H1 (cell line): ENCODE measurements at regions not wholly inside any gene's neighbourhood (a gene's known extent, or its start where the extent isn't known, plus 50 kb on each side); places are given as distances from the start of the nearest gene placed in this dataset.

ENCODE experiments used
- CTCF ChIA-PET: fragments of 300-600 bp; sonication (Branson Sonifier 250); formaldehyde crosslinking; loops from one replicate; lab custom pipeline; 2021; ENCODE audit not compliant: partially characterized antibody; lab: Charles Lee
- POLR2A ChIA-PET: fragments of 300-600 bp; sonication (Branson Sonifier 250); formaldehyde crosslinking; loops from one replicate; lab custom pipeline; 2021; ENCODE audit warnings: inconsistent platforms; ENCODE audit not compliant: partially characterized antibody; lab: Charles Lee
- DNase-seq, 2 experiments: peaks; one replicate each; pipeline versions ENCODE4 v3.0.0 to v3.0.0-alpha.2; 2010 to 2022; ENCODE audit warnings: low spot score in 2 of 2, low read depth in 1 of 2, mixed read lengths in 1 of 2
- FAIRE-seq: peaks from 2 replicates; lab custom pipeline; 2011; peaks lifted over from hg19 to GRCh38; lab: Jason Lieb, UNC
- H2AFZ ChIP-seq: 2 replicates; pipeline ENCODE4 v1.8.1; 2012; ENCODE audit warnings: low read length, inconsistent platforms
- H2AK5ac ChIP-seq: 2 replicates; pipeline ENCODE4 v1.6.1; 2013; ENCODE audit warnings: low read depth, low read length
- H2BK120ac ChIP-seq: replicated peaks from 2 replicates; pipeline ENCODE3; 2013; ENCODE audit warnings: low read depth, low read length, inconsistent platforms
- H2BK12ac ChIP-seq: 2 replicates; pipeline ENCODE4 v1.6.1; 2013; ENCODE audit warnings: low read depth, low read length
- H2BK15ac ChIP-seq: 2 replicates; pipeline ENCODE4 v1.6.1; 2013; ENCODE audit warnings: low read length
- H2BK20ac ChIP-seq: 2 replicates; pipeline ENCODE4 v1.6.1; 2013; ENCODE audit warnings: low read length
- H2BK5ac ChIP-seq: 2 replicates; pipeline ENCODE4 v1.6.1; 2013; ENCODE audit warnings: low read depth, low read length
- H3K14ac ChIP-seq: 2 replicates; pipeline ENCODE4 v1.6.1; 2013; ENCODE audit warnings: inconsistent platforms; ENCODE audit not compliant: insufficient read length
- H3K18ac ChIP-seq: 2 replicates; pipeline ENCODE4 v1.6.1; 2013; ENCODE audit warnings: low read length; ENCODE audit errors: extremely low read depth
- H3K23ac ChIP-seq: 2 replicates; pipeline ENCODE4 v1.6.1; 2013; ENCODE audit warnings: inconsistent platforms; ENCODE audit not compliant: insufficient read length
- H3K23me2 ChIP-seq: 2 replicates; pipeline ENCODE4 v1.6.1; 2013; ENCODE audit warnings: low read depth, low read length
- H3K27ac ChIP-seq: 2 replicates; pipeline ENCODE4 v1.6.1; 2011; ENCODE audit warnings: low read depth, low read length, inconsistent platforms
- H3K27me3 ChIP-seq, 4 experiments: replicated peaks in 1 of 4; 1 replicate in 1 of 4; 2 replicates in 3 of 4; pipeline versions ENCODE4 v1.6.1 to v1.8.1; 2011 to 2013; ENCODE audit warnings: low read length in 3 of 4, mild to moderate bottlenecking in 3 of 4, inconsistent platforms in 2 of 4, mixed read lengths in 2 of 4, moderate library complexity in 1 of 4; ENCODE audit not compliant: control insufficient read depth in 3 of 4, insufficient read depth in 3 of 4; ENCODE audit errors: extremely low read depth in 1 of 4
- H3K36me3 ChIP-seq, 4 experiments: 2 replicates each; pipeline versions ENCODE4 v1.6.1 to v1.8.1; 2011 to 2013; ENCODE audit warnings: mild to moderate bottlenecking in 4 of 4, low read length in 3 of 4, moderate library complexity in 2 of 4, control low read depth in 1 of 4, inconsistent platforms in 1 of 4; ENCODE audit not compliant: insufficient read depth in 4 of 4, control insufficient read depth in 2 of 4
- H3K4ac ChIP-seq: replicated peaks from 2 replicates; pipeline ENCODE3; 2013; ENCODE audit warnings: low read length, low read depth, mixed read lengths, inconsistent platforms; ENCODE audit not compliant: insufficient read length
- H3K4me1 ChIP-seq, 4 experiments: replicated peaks in 1 of 4; 1 replicate in 1 of 4; 2 replicates in 3 of 4; pipeline versions ENCODE4 v1.6.1 to v1.8.1; 2011 to 2013; ENCODE audit warnings: low read length in 3 of 4, inconsistent platforms in 2 of 4, mixed read lengths in 1 of 4; ENCODE audit not compliant: insufficient read depth in 4 of 4, control insufficient read depth in 3 of 4
- H3K4me2 ChIP-seq, 2 experiments: 2 replicates each; pipeline versions ENCODE4 v1.6.1 to v1.8.1; 2011 to 2013; ENCODE audit warnings: low read depth in 2 of 2, low read length in 2 of 2, control low read depth in 1 of 2, inconsistent platforms in 1 of 2, mild to moderate bottlenecking in 1 of 2; ENCODE audit not compliant: insufficient read depth in 1 of 2
- H3K4me3 ChIP-seq, 4 experiments: fragments of 200-600, 300-600 bp in 1 of 4; sonication (generic), shearing (Covaris generic), sonication (Bioruptor Twin) in 1 of 4; 2 replicates each; pipeline versions ENCODE4 v1.5.1 to v1.8.1; 2011 to 2016; ENCODE audit warnings: low read length in 4 of 4, low read depth in 3 of 4, control low read depth in 2 of 4, inconsistent platforms in 2 of 4, mild to moderate bottlenecking in 2 of 4, mixed read lengths in 1 of 4, moderate library complexity in 1 of 4; ENCODE audit not compliant: insufficient read depth in 2 of 4; ENCODE audit errors: extremely low read depth in 1 of 4
- H3K56ac ChIP-seq: replicated peaks from 2 replicates; pipeline ENCODE3; 2013; ENCODE audit warnings: low read depth, mild to moderate bottlenecking, mixed read lengths, low read length, inconsistent platforms; ENCODE audit not compliant: insufficient read length
- H3K79me1 ChIP-seq: 2 replicates; pipeline ENCODE4 v1.6.1; 2013; ENCODE audit warnings: low read depth, low read length, control low read depth
- H3K79me2 ChIP-seq, 2 experiments: 2 replicates each; pipeline versions ENCODE4 v1.6.1 to v1.8.1; 2012 to 2013; ENCODE audit warnings: low read length in 2 of 2, mild to moderate bottlenecking in 2 of 2, inconsistent platforms in 1 of 2; ENCODE audit not compliant: insufficient read depth in 2 of 2, control insufficient read depth in 1 of 2
- H3K9ac ChIP-seq, 4 experiments: replicated peaks in 1 of 4; 1 replicate in 1 of 4; 2 replicates in 3 of 4; pipeline versions ENCODE4 v1.6.1 to v1.8.1; 2011 to 2013; ENCODE audit warnings: low read depth in 3 of 4, low read length in 3 of 4, control low read depth in 2 of 4, mild to moderate bottlenecking in 2 of 4, moderate library complexity in 2 of 4, inconsistent platforms in 1 of 4; ENCODE audit errors: extremely low read depth in 1 of 4
- H3K9me3 ChIP-seq, 2 experiments: 2 replicates each; pipeline versions ENCODE4 v1.6.1 to v1.8.1; 2012 to 2013; ENCODE audit warnings: mild to moderate bottlenecking in 2 of 2, moderate library complexity in 2 of 2, control low read depth in 1 of 2, inconsistent platforms in 1 of 2, low read depth in 1 of 2, low read length in 1 of 2, mixed read lengths in 1 of 2; ENCODE audit not compliant: insufficient read depth in 2 of 2
- H4K20me1 ChIP-seq, 2 experiments: replicated peaks in 1 of 2; 2 replicates each; pipeline versions ENCODE3 to v1.8.1; 2011 to 2013; ENCODE audit warnings: inconsistent platforms in 2 of 2, low read length in 2 of 2, mild to moderate bottlenecking in 1 of 2; ENCODE audit not compliant: insufficient read depth in 2 of 2, control insufficient read depth in 1 of 2
- H4K5ac ChIP-seq: 2 replicates; pipeline ENCODE4 v1.6.1; 2013; ENCODE audit warnings: low read length, low read depth, mixed read lengths, inconsistent platforms; ENCODE audit not compliant: insufficient read length
- H4K8ac ChIP-seq: 2 replicates; pipeline ENCODE4 v1.8.0; 2013; ENCODE audit warnings: mild to moderate bottlenecking, moderate library complexity, low read length, inconsistent platforms; ENCODE audit not compliant: insufficient read depth; ENCODE audit errors: extremely low read depth
- H4K91ac ChIP-seq: replicated peaks from 2 replicates; pipeline ENCODE3; 2013; ENCODE audit warnings: low read length, mixed read lengths, inconsistent platforms; ENCODE audit not compliant: insufficient read length
- HDAC2 ChIP-seq, 2 experiments: fragments of 300-600 bp in 1 of 2; sonication (generic) in 1 of 2; IDR thresholded peaks; 2 replicates each; pipeline ENCODE4 v1.6.1; 2011 to 2012; ENCODE audit warnings: low read depth in 2 of 2, low read length in 2 of 2, mild to moderate bottlenecking in 2 of 2, moderate library complexity in 2 of 2, borderline replicate concordance in 1 of 2, inconsistent platforms in 1 of 2
- SAP30 ChIP-seq: fragments of 300-600 bp; sonication (generic); IDR thresholded peaks from 2 replicates; pipeline ENCODE4 v1.7.1; 2012; ENCODE audit warnings: low read length, moderate library complexity, mild to moderate bottlenecking, inconsistent platforms; ENCODE audit not compliant: insufficient read depth, insufficient replicate concordance
- SIRT6 ChIP-seq: IDR thresholded peaks from one replicate; pipeline ENCODE4 v1.7.1; 2012; ENCODE audit warnings: low read length, inconsistent platforms
- SP4 ChIP-seq: IDR thresholded peaks from 2 replicates; pipeline ENCODE4 v1.6.1; 2012; ENCODE audit warnings: low read length, inconsistent platforms
- SUZ12 ChIP-seq: fragments of 200-600 bp; sonication (generic); IDR thresholded peaks from 2 replicates; pipeline ENCODE4 v1.6.1; 2012; ENCODE audit warnings: mild to moderate bottlenecking, inconsistent platforms, low read length, moderate library complexity, mixed read lengths
- YY1 ChIP-seq: IDR thresholded peaks from 2 replicates; pipeline ENCODE4 v1.6.1; 2011; ENCODE audit warnings: low read depth, mild to moderate bottlenecking, low read length
- WGBS, 2 experiments: shearing (Covaris generic) in 1 of 2; methylation state at CpG; one replicate each; pipeline versions ENCODE4 v1.1.6 to v1.1.7; 2013 to 2015; ENCODE audit warnings: low lambda C conversion rate in 2 of 2, mixed read lengths in 2 of 2, inconsistent platforms in 1 of 2, low coverage in 1 of 2, missing lambda C conversion rate in 1 of 2; ENCODE audit not compliant: insufficient replicate concordance in 2 of 2, insufficient coverage in 1 of 2, insufficient read length in 1 of 2; ENCODE audit errors: extremely low coverage in 1 of 2, missing lambda C conversion rate in 1 of 2; 5-methylcytosine and 5-hydroxymethylcytosine counted together

GRCh38 chr14:65249471-65250161 lies 147.3 kb upstream of the MAX start:
- CTCF ChIA-PET = no interaction called here

More at GRCh38 chr14:65249471-65250161, 147.3 kb upstream of the MAX start:
- no peaks in the 10 kb centered on the region for H3K27me3 ChIP-seq
- no peaks in the 10 kb centered on the region for H3K79me1 ChIP-seq
- peaks cover 4 to 8% of the 10 kb centered on the region in 2 experiments; a peak in 3 of 4 replicates for H3K9me3 ChIP-seq
- H3K4me2 ChIP-seq = no peak overlapping the region
- H2BK5ac ChIP-seq = no peak overlapping the region
- H3K23me2 ChIP-seq = no peaks in the 10 kb centered on the region; the same call in 1 of the 2 replicates
- H2AFZ ChIP-seq = no peak overlapping the region
- FAIRE-seq = no peak
- no peak overlapping the region for H4K8ac ChIP-seq
- H3K79me2 ChIP-seq = no peaks in the 10 kb centered on the region
- no peak overlapping the region for H3K4me3 ChIP-seq
- H4K5ac ChIP-seq = no peak overlapping the region
- no peak overlapping the region for H4K91ac ChIP-seq
- no peak overlapping the region for H3K18ac ChIP-seq
- no peak overlapping the region for H2BK120ac ChIP-seq
- no peak overlapping the region for H3K23ac ChIP-seq
- H2BK20ac ChIP-seq = no peak overlapping the region
- no peak overlapping the region for H3K14ac ChIP-seq
- H4K20me1 ChIP-seq = no peaks in the 10 kb centered on the region
- H3K27ac ChIP-seq = no peak overlapping the region
- 90% methylated on average over 5 of the region's 5 CpGs; no CpG with 5 or more reads in 1 of the 2 experiments for WGBS, 2 experiments
- TF ChIP-seq YY1 (no peak), SUZ12 (no peak), SIRT6 (no peak), SAP30 (no peak), HDAC2 (IDR thresholded peaks at IDR 0.05; ENCODE audit: borderline replicate concordance in 1 of 2, low read depth in 2 of 2, low read length in 2 of 2) (no peak), SP4 (no peak)
- TF ChIP-seq, all 59 proteins: peak for 0
- Histone ChIP-seq H2BK15ac (no peak overlapping the region), H3K56ac (no peak overlapping the region), H2AK5ac (no peak overlapping the region), H3K9ac (no peak overlapping the region), H3K4me1 (peaks cover 0 to under 1% (median 0%) of the 10 kb centered on the region in 4 experiments; a peak in 1 of 7 replicates), H2BK12ac (no peak overlapping the region), H3K4ac (no peak overlapping the region), H3K36me3 (no peaks in the 10 kb centered on the region)
- POLR2A ChIA-PET = no interaction called here
- no peak for DNase-seq
